ENCODE measurements at regions not wholly inside any gene's neighbourhood (a gene's known extent, or its start where the extent isn't known, plus 50 kb on each side); places are given as distances from the start of the nearest gene placed in this dataset.
"Not testable (repeated sequence)": the region's sequence is repeated elsewhere in the genome, so short reads cannot be mapped to it uniquely, and the experiment has no call there.

DNA sequence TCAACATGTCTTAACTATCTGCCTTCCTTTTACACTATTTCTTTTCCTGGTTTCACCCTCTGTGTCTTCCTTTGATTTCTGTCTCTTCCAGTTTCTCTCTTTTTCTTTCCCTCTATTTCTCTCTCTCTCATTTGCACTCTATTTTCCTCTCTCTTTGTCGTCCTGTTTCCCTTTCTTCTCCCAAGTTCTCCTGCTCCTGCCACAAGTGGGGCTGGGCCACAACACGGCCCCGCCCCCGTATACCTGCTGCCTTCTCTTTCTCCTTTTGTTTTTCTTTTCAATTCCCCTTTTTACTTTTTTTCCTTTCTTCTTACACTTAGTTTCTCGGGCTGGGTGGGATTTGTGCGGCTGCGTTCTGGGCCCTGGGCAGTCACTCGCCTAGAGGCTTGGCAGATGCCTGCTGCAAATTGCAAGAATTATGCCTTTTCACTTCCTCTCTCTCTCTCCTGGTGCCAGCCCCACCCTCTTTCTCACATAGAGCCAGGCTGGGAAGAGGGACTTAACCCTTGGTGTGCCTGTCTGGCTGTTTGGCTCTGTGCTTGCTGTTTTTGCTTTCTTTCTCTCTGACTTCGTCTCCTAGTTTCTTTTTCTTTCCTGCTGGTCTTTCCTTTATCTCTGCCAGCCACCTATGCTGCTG is 2139.4 kb downstream of the TP53TG3F start:
- no peak overlapping the region for H3K4me3 Mint-ChIP-seq (ENCODE audit: unreplicated experiment)
- H3K36me3 Mint-ChIP-seq (ENCODE audit: unreplicated experiment): no peaks in the 10 kb centered on the region
- no peak for DNase-seq (ENCODE audit: extremely low spot score, unreplicated experiment)
- H3K9me3 Mint-ChIP-seq (ENCODE audit: unreplicated experiment): peaks cover 51% of the 10 kb centered on the region
- no peak overlapping the region for H3K27ac Mint-ChIP-seq (ENCODE audit: unreplicated experiment)
- TF ChIP-seq, protein P1, sequence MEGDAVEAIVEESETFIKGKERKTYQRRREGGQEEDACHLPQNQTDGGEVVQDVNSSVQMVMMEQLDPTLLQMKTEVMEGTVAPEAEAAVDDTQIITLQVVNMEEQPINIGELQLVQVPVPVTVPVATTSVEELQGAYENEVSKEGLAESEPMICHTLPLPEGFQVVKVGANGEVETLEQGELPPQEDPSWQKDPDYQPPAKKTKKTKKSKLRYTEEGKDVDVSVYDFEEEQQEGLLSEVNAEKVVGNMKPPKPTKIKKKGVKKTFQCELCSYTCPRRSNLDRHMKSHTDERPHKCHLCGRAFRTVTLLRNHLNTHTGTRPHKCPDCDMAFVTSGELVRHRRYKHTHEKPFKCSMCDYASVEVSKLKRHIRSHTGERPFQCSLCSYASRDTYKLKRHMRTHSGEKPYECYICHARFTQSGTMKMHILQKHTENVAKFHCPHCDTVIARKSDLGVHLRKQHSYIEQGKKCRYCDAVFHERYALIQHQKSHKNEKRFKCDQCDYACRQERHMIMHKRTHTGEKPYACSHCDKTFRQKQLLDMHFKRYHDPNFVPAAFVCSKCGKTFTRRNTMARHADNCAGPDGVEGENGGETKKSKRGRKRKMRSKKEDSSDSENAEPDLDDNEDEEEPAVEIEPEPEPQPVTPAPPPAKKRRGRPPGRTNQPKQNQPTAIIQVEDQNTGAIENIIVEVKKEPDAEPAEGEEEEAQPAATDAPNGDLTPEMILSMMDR (IDR thresholded peaks at IDR 0.05): no peak
- no peaks in the 10 kb centered on the region for H3K4me1 Mint-ChIP-seq (ENCODE audit: unreplicated experiment)
- H3K27me3 Mint-ChIP-seq (ENCODE audit: unreplicated experiment): no peaks in the 10 kb centered on the region

DNA sequence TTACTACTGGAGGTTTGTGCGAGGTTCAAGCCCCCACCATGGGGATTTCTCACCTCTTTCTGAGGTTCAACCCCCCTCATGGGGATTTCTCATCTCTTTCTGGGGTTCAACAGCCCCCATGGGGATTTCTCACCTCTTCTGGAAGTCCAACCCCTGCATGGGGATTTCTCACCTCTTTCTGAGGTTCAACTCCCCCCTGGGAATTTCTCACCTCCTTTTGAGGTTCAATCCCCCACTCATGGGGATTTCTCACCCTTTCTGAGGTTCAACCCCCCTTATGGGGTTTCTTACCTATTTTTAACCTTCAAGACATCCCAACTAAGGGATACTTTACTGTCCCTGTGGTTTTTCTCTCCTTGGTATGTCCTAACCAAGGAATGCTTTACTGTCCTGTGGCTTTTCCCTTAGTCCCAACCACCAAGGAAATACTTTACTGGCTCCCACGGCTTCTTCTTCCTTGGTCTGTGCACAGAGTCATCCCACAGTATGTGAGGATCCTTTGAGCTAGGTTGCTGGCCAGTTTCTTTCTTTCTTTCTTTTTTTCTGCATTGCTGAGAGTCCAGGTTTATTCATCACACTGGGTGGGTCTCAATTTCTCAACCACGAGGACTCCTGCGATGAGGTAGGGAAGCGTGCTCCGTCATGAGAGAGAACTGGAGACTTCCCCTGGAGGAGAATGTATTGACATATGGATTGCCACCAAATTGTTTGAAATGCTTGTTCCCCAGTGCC is 2140.2 kb downstream of the TP53TG3F start:
- Mint-ChIP-seq H3K4me3 (ENCODE audit: unreplicated experiment) (no peak overlapping the region), H3K4me1 (ENCODE audit: unreplicated experiment) (no peaks in the 10 kb centered on the region), H3K27me3 (ENCODE audit: unreplicated experiment) (no peaks in the 10 kb centered on the region), H3K27ac (ENCODE audit: unreplicated experiment) (no peak overlapping the region), H3K9me3 (ENCODE audit: unreplicated experiment) (peaks cover 52% of the 10 kb centered on the region), H3K36me3 (ENCODE audit: unreplicated experiment) (no peaks in the 10 kb centered on the region)
- TF ChIP-seq, protein P1 (IDR thresholded peaks at IDR 0.05): no peak
- DNase-seq (ENCODE audit: extremely low spot score, unreplicated experiment): no peak

DNA sequence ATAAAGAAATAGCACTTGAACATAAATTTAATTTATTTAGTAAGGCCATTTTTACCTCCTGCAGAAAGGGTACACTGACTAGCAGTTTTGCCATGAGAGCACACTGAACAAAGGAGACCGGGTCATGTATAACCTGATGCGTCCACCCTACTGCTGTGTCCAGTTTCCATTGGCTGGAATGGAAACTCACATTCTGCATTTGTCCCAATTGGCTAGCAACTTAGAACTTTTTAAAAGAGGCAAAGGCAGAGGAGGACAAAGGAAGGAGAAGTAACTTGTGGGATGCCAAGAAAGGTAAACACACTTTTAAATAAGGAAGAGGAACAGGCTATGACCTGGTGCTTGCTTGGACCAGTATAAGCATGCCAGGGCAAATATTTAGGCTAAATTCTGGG is 2140.7 kb downstream of the TP53TG3F start:
- not testable (repeated sequence) for H3K4me1 Mint-ChIP-seq (ENCODE audit: unreplicated experiment); DNase-seq (ENCODE audit: extremely low spot score, unreplicated experiment); H3K36me3 Mint-ChIP-seq (ENCODE audit: unreplicated experiment); H3K27me3 Mint-ChIP-seq (ENCODE audit: unreplicated experiment); H3K27ac Mint-ChIP-seq (ENCODE audit: unreplicated experiment); H3K4me3 Mint-ChIP-seq (ENCODE audit: unreplicated experiment)
- peaks cover 50% of the 10 kb centered on the region for H3K9me3 Mint-ChIP-seq (ENCODE audit: unreplicated experiment)

DNA sequence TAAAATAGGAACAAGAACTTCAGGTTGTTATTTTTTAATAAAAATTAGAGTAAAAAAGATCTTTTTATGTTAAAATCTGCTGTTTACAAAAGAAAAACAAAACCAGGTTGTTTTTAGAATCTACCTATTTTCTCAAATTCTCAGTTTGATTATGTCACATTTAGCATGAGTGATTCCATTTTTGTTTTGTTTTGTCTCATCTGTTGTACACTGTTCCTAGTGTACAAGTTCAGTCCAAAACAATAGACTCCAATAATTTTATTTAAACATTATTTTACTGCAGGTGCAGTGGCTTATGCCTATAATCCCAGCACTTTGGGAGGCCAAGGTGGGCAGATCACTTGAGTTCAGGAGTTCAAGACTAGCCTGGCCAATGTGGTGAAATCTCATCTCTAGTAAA is 2142.7 kb downstream of the TP53TG3F start:
- peaks cover 30% of the 10 kb centered on the region for H3K9me3 Mint-ChIP-seq (ENCODE audit: unreplicated experiment)
- no peaks in the 10 kb centered on the region for H3K36me3 Mint-ChIP-seq (ENCODE audit: unreplicated experiment)
- H3K27me3 Mint-ChIP-seq (ENCODE audit: unreplicated experiment): no peaks in the 10 kb centered on the region
- DNase-seq (ENCODE audit: extremely low spot score, unreplicated experiment): no peak
- TF ChIP-seq, protein P1 (IDR thresholded peaks at IDR 0.05): no peak
- no peaks in the 10 kb centered on the region for H3K4me1 Mint-ChIP-seq (ENCODE audit: unreplicated experiment)
- H3K27ac Mint-ChIP-seq (ENCODE audit: unreplicated experiment): no peak overlapping the region
- no peak overlapping the region for H3K4me3 Mint-ChIP-seq (ENCODE audit: unreplicated experiment)

DNA sequence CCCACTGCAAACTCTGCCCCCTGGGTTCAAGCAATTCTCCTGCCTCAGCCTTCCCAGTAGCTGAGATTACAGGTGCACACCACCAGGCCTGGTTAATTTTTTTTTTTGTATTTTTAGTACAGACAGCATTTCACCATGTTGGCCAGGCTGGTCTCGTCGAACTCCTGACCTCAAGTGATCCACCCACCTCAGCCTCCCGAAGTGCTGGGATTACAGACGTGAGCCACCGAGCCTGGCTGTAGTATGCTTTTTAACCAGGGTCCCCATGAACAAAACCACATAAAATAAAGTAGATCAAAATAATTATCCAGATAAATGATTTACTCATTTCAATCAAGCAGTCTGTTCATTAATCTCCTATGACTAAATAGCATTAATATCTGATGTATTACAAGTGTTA is 2144.0 kb downstream of the TP53TG3F start:
- not testable (repeated sequence) for H3K27ac Mint-ChIP-seq (ENCODE audit: unreplicated experiment); DNase-seq (ENCODE audit: extremely low spot score, unreplicated experiment); H3K36me3 Mint-ChIP-seq (ENCODE audit: unreplicated experiment); H3K4me3 Mint-ChIP-seq (ENCODE audit: unreplicated experiment); H3K4me1 Mint-ChIP-seq (ENCODE audit: unreplicated experiment); H3K27me3 Mint-ChIP-seq (ENCODE audit: unreplicated experiment)
- H3K9me3 Mint-ChIP-seq (ENCODE audit: unreplicated experiment): peaks cover 25% of the 10 kb centered on the region

DNA sequence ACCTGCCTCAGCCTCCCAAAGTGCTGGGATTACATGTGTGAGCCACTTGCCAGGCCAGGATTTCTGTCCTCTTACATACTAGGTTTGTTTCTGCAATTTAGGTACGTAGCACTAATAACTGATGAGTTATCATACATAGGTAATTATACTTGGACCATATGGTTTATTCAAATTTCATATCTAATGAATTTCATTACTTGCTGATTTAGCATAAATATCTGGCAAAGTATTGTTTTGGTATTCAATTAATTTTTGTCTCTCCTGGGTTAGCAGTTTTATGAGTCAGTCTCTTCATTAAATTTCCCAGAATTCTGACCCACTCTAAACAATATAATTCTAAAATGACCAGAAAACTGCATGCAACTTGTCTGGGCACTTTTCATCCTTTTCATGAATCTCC is 2146.5 kb downstream of the TP53TG3F start:
- Mint-ChIP-seq H3K4me1 (ENCODE audit: unreplicated experiment) (no peaks in the 10 kb centered on the region), H3K27me3 (ENCODE audit: unreplicated experiment) (no peaks in the 10 kb centered on the region), H3K4me3 (ENCODE audit: unreplicated experiment) (no peak overlapping the region), H3K9me3 (ENCODE audit: unreplicated experiment) (peaks cover 11% of the 10 kb centered on the region), H3K27ac (ENCODE audit: unreplicated experiment) (no peak overlapping the region), H3K36me3 (ENCODE audit: unreplicated experiment) (no peaks in the 10 kb centered on the region)
- no peak for DNase-seq (ENCODE audit: extremely low spot score, unreplicated experiment)
- TF ChIP-seq, protein P1 (IDR thresholded peaks at IDR 0.05): no peak

DNA sequence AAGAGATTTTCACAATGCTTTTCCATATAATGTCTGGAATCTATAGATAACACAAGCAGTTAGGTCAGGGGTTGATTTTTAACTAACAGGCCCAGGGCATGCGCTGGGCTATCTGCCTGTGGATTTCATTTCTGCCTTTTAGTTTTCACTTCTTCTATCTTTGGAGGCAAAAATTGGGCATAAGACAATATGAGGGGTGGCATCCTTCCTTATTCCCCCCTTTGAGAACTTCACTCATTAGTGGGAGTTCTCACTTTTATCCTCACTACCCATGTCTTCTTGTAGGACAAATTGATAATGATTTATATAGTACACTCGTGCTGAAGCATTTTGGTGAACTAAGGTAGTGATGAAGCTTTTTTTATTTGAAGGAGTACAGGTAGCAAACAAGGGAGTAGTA is 2155.5 kb downstream of the TP53TG3F start:
- not testable (repeated sequence) for DNase-seq (ENCODE audit: extremely low spot score, unreplicated experiment); H3K4me1 Mint-ChIP-seq (ENCODE audit: unreplicated experiment); H3K27ac Mint-ChIP-seq (ENCODE audit: unreplicated experiment); H3K4me3 Mint-ChIP-seq (ENCODE audit: unreplicated experiment); H3K27me3 Mint-ChIP-seq (ENCODE audit: unreplicated experiment); H3K36me3 Mint-ChIP-seq (ENCODE audit: unreplicated experiment)
- peaks cover 27% of the 10 kb centered on the region for H3K9me3 Mint-ChIP-seq (ENCODE audit: unreplicated experiment)

DNA sequence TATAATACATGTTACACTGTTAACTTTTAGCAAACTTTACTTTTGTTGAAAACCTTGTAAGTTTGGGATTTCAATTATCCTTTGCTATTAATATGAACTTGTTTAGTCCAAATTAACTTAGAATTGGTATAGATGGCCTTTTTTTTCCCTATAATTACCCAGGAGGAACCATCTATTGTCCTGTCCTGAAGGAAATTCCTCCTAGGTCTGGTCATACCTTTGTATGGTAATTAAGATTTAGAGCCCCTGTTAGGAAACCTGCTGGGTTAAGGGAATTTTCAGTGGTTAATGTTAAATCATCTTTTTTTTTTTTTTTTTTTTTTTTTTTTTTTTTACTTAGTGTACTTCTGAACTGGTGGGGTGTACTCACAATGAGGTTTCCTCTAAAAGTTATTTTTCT is 2159.8 kb downstream of the TP53TG3F start:
- DNase-seq (ENCODE audit: extremely low spot score, unreplicated experiment); H3K27me3 Mint-ChIP-seq (ENCODE audit: unreplicated experiment); H3K27ac Mint-ChIP-seq (ENCODE audit: unreplicated experiment); H3K4me3 Mint-ChIP-seq (ENCODE audit: unreplicated experiment); H3K36me3 Mint-ChIP-seq (ENCODE audit: unreplicated experiment); H3K4me1 Mint-ChIP-seq (ENCODE audit: unreplicated experiment): not testable (repeated sequence)
- peaks cover 42% of the 10 kb centered on the region for H3K9me3 Mint-ChIP-seq (ENCODE audit: unreplicated experiment)

All from osteocyte (in vitro differentiated cells).